ENCODE measurements at regions not wholly inside any gene's neighbourhood (a gene's known extent, or its start where the extent isn't known, plus 50 kb on each side); places are given as distances from the start of the nearest gene placed in this dataset.

DNA sequence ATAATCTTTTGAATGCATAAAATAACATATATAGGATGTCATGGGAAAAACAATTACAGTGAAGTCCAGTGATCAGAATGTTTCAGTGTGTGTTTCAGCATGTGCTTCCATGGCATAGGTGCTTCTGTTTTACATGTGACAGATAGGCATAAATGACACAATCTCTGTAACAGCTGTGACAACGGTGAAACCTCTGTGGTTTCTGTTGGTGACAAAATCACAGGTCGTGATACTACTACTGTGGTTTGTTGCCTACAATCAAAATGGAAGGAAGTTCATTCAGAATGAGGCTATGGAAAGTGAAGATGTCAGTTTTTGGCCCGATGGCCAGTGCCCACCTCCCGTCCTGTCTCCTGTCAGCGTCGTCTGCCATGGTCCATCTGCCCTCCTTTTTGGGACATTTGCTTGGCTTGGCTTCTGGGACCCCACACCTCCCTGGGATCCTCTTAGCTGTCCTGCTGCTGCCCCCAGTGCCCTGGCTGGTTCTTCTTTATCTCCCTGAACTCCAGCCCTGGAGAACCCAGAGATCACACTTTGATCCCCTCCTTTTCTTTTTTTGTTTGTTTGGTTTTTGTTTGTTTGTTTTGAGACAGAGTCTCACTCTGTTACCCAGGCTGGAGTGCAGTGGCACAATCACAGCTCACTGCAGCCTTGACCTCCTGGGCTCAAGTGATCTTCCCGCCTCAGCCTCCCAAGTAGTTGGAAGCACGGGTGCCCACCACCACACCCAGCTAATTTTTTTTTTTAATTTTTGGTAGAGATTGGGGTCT, 79.3 kb upstream of the NAA20 start:
- WGBS, 2 donors, result 63 to 65% methylated on average over 8 of the region's 8 CpGs
- Histone ChIP-seq H3K27ac (ENCODE audit: low read depth in 2 of 2, low read length in 1 of 2) (peak overlapping the region; percentile 65 to 91), H3K4me1 (ENCODE audit: control insufficient read depth in 2 of 2, insufficient read depth in 2 of 2, low read length in 1 of 2) (peaks cover 0 to 9% of the 10 kb centered on the region in 2 donors), H3K27me3 (ENCODE audit: control insufficient read depth in 1 of 2, insufficient read depth in 2 of 2, low read length in 2 of 2) (no peaks in the 10 kb centered on the region), H3K4me3 (ENCODE audit: low read depth in 1 of 2, low read length in 2 of 2) (no peak overlapping the region), H3K9me3 (ENCODE audit: control insufficient read depth in 2 of 2, insufficient read depth in 1 of 2, low read depth in 1 of 2, low read length in 1 of 2) (no peaks in the 10 kb centered on the region), H3K36me3 (ENCODE audit: control insufficient read depth in 2 of 2, insufficient read depth in 2 of 2, low read length in 1 of 2) (peaks cover 0 to 3% of the 10 kb centered on the region in 2 donors)

DNA sequence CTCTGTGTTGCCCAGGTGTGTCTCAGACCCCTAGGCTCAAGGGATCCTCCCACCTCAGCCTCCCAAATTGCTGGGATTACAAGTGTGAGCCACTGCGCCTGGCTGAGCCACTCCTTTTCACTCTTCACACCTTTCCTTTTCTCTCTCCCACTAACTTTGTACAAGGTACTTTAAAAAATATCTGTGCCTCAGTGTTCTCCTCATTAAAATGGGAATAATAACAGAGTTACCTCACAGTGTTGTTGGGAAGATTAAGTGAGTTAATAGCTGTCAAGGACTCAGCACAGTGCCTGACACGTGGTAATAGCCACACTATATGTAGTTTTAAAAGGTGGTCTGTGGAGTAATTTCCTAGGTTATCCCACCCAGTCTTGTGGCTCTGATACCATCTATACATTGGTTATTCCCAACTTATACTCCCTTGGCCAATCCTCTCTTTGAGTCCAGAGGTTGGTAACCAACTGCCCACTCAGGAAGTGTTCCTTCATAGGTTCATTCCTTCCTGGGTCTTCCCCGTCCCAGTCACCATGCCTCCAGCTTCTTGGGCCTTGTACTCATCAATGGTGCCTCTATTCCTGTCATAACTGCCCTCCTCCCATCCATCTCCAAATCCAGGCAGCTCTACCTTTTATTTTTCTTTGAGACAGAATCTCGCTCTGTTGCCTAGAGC, 78.6 kb upstream of the NAA20 start:
- Histone ChIP-seq H3K36me3 (ENCODE audit: control insufficient read depth in 2 of 2, insufficient read depth in 2 of 2, low read length in 1 of 2) (peaks cover 0 to 3% of the 10 kb centered on the region in 2 donors), H3K4me1 (ENCODE audit: control insufficient read depth in 2 of 2, insufficient read depth in 2 of 2, low read length in 1 of 2) (peaks cover 0 to 12% of the 10 kb centered on the region in 2 donors), H3K27ac (ENCODE audit: low read depth in 2 of 2, low read length in 1 of 2) (no peak overlapping the region), H3K9me3 (ENCODE audit: control insufficient read depth in 2 of 2, insufficient read depth in 1 of 2, low read depth in 1 of 2, low read length in 1 of 2) (no peaks in the 10 kb centered on the region), H3K4me3 (ENCODE audit: low read depth in 1 of 2, low read length in 2 of 2) (no peak overlapping the region), H3K27me3 (ENCODE audit: control insufficient read depth in 1 of 2, insufficient read depth in 2 of 2, low read length in 2 of 2) (no peaks in the 10 kb centered on the region)
- 93% methylated on average over 4 of the region's 4 CpGs for WGBS, 2 donors

DNA sequence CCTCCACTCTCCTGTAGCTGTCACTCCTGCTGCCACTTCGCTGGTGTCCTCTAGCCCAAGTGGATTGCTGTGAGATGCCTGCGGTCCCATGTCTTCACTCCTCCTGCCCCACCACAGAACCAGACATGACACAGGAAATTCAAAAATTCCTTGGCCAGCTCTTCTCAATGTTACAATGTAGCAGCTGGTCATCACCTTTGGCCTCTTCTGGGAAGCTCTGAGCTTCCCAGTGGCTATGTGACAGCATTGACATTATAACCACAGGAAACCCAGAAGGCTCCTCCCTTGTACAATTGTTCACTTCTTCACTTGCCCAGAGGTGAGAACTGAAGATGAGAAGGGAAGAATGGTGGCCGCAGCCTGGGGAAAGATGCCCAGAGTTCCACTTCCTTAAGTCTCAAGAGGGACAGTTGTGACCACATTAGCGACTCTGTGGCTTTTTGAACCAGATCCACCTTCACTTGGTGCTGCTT, 76.1 kb upstream of the NAA20 start:
- 83 to 91% methylated on average over 4 of the region's 4 CpGs for WGBS, 2 donors
- Histone ChIP-seq H3K27me3 (ENCODE audit: control insufficient read depth in 1 of 2, insufficient read depth in 2 of 2, low read length in 2 of 2) (no peaks in the 10 kb centered on the region), H3K27ac (ENCODE audit: low read depth in 2 of 2, low read length in 1 of 2) (peak overlapping the region in 1 of 2 donors; percentile 29), H3K36me3 (ENCODE audit: control insufficient read depth in 2 of 2, insufficient read depth in 2 of 2, low read length in 1 of 2) (peaks cover 0 to 3% of the 10 kb centered on the region in 2 donors), H3K4me1 (ENCODE audit: control insufficient read depth in 2 of 2, insufficient read depth in 2 of 2, low read length in 1 of 2) (peaks cover 3 to 15% of the 10 kb centered on the region in 2 donors), H3K4me3 (ENCODE audit: low read depth in 1 of 2, low read length in 2 of 2) (no peak overlapping the region), H3K9me3 (ENCODE audit: control insufficient read depth in 2 of 2, insufficient read depth in 1 of 2, low read depth in 1 of 2, low read length in 1 of 2) (no peaks in the 10 kb centered on the region)

DNA sequence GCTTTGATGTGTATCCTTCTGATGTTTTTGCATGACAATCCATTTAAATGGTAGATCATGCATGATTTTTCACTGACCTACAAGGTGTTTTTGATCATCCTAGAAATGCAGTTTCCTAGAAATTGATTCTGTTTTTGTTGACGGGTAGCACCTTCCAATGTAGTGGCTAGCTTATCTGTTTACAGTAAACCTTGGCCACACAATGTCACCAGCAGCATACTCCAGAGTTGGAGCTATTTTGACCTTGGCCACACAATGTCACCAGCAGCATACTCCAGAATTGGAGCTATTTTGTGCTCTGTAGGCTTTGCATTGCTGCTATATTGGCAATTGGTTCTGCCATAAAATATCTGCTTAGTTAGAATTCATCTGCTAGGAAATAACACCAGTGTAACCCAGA, 74.6 kb upstream of the NAA20 start:
- Histone ChIP-seq H3K27me3 (ENCODE audit: control insufficient read depth in 1 of 2, insufficient read depth in 2 of 2, low read length in 2 of 2) (no peaks in the 10 kb centered on the region), H3K36me3 (ENCODE audit: control insufficient read depth in 2 of 2, insufficient read depth in 2 of 2, low read length in 1 of 2) (peaks cover 0 to 3% of the 10 kb centered on the region in 2 donors)

DNA sequence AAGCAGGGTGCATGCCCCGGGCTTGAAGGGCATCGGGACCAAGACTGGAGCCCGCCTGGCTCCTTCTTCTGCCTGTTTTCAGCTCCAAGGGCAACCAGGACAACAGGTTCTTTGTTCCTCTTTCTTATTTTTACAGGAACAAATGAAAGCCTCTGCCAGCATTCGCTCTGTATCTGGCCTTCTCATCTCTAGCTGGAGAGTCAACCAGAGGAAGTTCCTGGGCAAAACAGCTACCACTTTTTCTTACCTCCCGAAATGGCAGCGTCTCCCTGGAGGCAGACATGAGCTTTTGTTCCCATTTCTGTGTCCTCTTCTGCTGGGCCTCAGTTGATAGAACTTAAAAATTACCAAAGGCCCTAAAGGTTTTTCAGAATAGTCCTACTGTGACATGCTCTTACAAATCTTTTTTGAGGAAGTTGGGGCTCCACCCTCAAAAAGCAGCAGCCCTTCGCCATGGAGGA, 74.1 kb upstream of the NAA20 start:
- Histone ChIP-seq H3K4me3 (ENCODE audit: low read depth in 1 of 2, low read length in 2 of 2) (no peak overlapping the region), H3K27ac (ENCODE audit: low read depth in 2 of 2, low read length in 1 of 2) (peak overlapping the region; percentile 60 to 62), H3K27me3 (ENCODE audit: control insufficient read depth in 1 of 2, insufficient read depth in 2 of 2, low read length in 2 of 2) (no peaks in the 10 kb centered on the region), H3K9me3 (ENCODE audit: control insufficient read depth in 2 of 2, insufficient read depth in 1 of 2, low read depth in 1 of 2, low read length in 1 of 2) (no peaks in the 10 kb centered on the region), H3K36me3 (ENCODE audit: control insufficient read depth in 2 of 2, insufficient read depth in 2 of 2, low read length in 1 of 2) (peaks cover 0 to 3% of the 10 kb centered on the region in 2 donors), H3K4me1 (ENCODE audit: control insufficient read depth in 2 of 2, insufficient read depth in 2 of 2, low read length in 1 of 2) (peaks cover 3 to 17% of the 10 kb centered on the region in 2 donors)
- WGBS, 2 donors, result 40 to 51% methylated on average over 7 of the region's 7 CpGs

More for the DNA sequence above, 74.6 kb upstream of the NAA20 start:
- H3K4me1 ChIP-seq (ENCODE audit: control insufficient read depth in 2 of 2, insufficient read depth in 2 of 2, low read length in 1 of 2), result peaks cover 3 to 17% of the 10 kb centered on the region in 2 donors
- H3K4me3 ChIP-seq (ENCODE audit: low read depth in 1 of 2, low read length in 2 of 2), result no peak overlapping the region
- WGBS, 2 donors, result 46 to 89% methylated on average over 1 of the region's 1 CpG
- no peaks in the 10 kb centered on the region for H3K9me3 ChIP-seq (ENCODE audit: control insufficient read depth in 2 of 2, insufficient read depth in 1 of 2, low read depth in 1 of 2, low read length in 1 of 2)
- peak overlapping the region; percentile 60 to 62 for H3K27ac ChIP-seq (ENCODE audit: low read depth in 2 of 2, low read length in 1 of 2)

DNA sequence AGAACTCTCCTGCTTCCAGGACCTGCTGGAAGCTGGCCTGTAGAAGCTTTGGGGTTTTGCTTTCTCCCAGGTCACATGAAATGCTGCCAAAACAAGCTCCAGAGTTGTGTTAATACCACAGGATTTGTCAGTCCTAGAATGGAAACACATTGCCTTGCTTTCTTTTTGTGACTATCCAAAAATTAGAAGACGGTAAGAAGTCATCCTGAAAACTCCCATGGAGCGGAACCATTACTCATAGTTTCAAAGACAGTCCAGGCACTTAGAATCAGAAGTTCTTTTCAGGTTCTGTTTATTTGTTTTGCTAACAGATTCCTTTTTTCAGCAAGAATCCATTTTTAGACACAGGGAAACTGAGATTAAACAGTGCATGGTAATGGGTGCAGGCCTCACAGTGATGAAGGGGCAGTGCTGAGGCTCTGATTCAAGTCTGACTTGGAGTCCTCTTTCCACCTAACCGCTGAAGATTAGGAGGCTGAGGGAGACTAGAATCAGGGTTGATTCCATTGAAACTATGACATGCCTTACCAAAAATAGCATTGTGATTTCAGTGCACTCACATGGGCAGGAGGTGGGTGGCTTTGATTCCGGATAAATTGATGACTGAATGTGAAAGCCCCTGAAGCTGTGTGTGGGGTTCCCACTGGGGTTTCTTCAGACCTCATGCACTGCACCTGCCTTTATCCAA, 72.2 kb upstream of the NAA20 start:
- Histone ChIP-seq H3K27me3 (ENCODE audit: control insufficient read depth in 1 of 2, insufficient read depth in 2 of 2, low read length in 2 of 2) (no peaks in the 10 kb centered on the region), H3K36me3 (ENCODE audit: control insufficient read depth in 2 of 2, insufficient read depth in 2 of 2, low read length in 1 of 2) (peaks cover 0 to 3% of the 10 kb centered on the region in 2 donors), H3K9me3 (ENCODE audit: control insufficient read depth in 2 of 2, insufficient read depth in 1 of 2, low read depth in 1 of 2, low read length in 1 of 2) (no peaks in the 10 kb centered on the region), H3K4me3 (ENCODE audit: low read depth in 1 of 2, low read length in 2 of 2) (no peak overlapping the region), H3K27ac (ENCODE audit: low read depth in 2 of 2, low read length in 1 of 2) (peak overlapping the region; percentile 45 to 82), H3K4me1 (ENCODE audit: control insufficient read depth in 2 of 2, insufficient read depth in 2 of 2, low read length in 1 of 2) (peaks cover 3 to 17% of the 10 kb centered on the region in 2 donors)
- 36 to 49% methylated on average over 4 of the region's 4 CpGs for WGBS, 2 donors

DNA sequence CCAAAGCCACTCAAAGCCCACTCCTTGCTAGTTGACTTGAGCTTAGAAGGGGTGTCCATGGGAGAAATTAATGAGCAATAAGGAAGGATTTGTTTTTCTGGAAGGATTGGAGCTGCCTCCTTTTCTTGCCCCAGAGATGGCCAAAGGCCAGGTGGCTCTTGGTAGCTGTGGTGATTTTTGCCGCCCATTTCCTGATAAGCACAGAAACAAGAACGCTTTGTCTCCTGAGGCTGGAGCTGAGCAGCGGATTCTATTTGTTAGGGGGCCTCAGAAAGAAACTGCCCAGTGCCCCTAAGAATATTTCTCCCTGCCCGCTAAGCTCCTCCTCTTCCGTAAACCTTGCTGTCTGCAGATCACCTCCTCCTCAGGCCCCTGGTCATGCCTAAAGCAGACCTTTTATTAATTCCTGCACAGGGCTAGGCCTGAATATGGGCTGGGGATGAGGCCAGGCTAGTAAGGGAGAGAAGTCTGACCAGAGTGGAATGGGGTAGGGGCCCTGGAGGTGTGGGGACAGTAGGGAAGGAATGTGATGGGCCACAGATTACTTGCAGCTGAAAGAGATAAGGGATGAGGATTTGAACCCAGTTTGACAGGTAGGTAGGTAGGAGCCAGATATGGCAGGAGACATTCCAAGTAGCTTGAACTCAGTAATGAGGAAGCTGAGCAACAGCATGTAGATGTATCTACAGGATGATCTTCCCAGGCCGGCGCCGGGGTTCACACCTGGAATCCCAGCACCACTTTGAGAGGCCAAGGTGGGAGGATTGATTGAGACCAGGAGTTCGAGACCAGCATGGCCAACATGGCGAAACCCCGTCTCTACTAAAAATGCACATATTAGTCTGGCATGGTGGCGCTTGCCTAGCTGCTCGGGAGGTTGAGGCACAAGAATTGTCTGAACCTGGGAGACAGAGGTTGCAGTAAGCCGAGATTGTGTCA, 71.2 kb upstream of the NAA20 start:
- no peaks in the 10 kb centered on the region for H3K36me3 ChIP-seq (ENCODE audit: control insufficient read depth in 2 of 2, insufficient read depth in 2 of 2, low read length in 1 of 2)
- H3K27ac ChIP-seq (ENCODE audit: low read depth in 2 of 2, low read length in 1 of 2), result peak overlapping the region; percentile 27 to 45
- no peak overlapping the region for H3K4me3 ChIP-seq (ENCODE audit: low read depth in 1 of 2, low read length in 2 of 2)
- peaks cover 3 to 17% of the 10 kb centered on the region in 2 donors for H3K4me1 ChIP-seq (ENCODE audit: control insufficient read depth in 2 of 2, insufficient read depth in 2 of 2, low read length in 1 of 2)
- H3K27me3 ChIP-seq (ENCODE audit: control insufficient read depth in 1 of 2, insufficient read depth in 2 of 2, low read length in 2 of 2), result no peaks in the 10 kb centered on the region
- 84 to 89% methylated on average over 14 of the region's 14 CpGs for WGBS, 2 donors
- H3K9me3 ChIP-seq (ENCODE audit: control insufficient read depth in 2 of 2, insufficient read depth in 1 of 2, low read depth in 1 of 2, low read length in 1 of 2), result no peaks in the 10 kb centered on the region

DNA sequence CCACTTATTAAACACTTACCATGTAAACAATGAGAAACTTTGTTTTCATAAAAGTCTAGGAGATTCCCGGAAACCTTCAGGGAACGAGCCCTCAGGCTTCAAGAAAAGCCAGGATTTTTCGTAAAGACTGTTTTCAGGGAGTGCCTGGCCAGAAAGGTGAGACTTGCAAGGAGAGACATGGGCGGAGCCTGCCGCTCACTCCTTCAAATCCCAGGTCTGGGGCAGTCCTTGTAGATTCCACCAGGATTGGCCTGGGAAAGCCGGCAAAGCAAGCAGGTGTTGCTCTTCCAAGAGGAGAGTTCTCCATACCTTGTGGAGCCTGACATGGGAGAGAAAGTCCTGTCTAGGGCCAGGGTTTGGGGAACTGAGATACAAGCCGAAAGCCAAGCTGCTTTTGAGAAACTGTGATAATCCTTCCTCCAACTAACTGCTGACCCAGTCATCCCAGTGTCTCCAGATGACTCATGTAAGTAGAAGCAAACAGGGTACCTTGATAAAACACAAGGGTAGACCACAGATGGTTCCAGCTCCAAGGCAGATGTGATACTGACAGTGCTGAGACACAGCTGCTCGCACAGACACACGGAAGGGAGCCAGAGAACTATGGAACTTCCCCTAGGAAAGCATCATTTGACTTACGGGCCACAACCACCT, 69.4 kb upstream of the NAA20 start:
- peaks cover 3 to 17% of the 10 kb centered on the region in 2 donors for H3K4me1 ChIP-seq (ENCODE audit: control insufficient read depth in 2 of 2, insufficient read depth in 2 of 2, low read length in 1 of 2)
- H3K27ac ChIP-seq (ENCODE audit: low read depth in 2 of 2, low read length in 1 of 2), result peak overlapping the region in 1 of 2 donors; percentile 54

More for the DNA sequence above, 69.4 kb upstream of the NAA20 start:
- Histone ChIP-seq H3K27me3 (ENCODE audit: control insufficient read depth in 1 of 2, insufficient read depth in 2 of 2, low read length in 2 of 2) (no peaks in the 10 kb centered on the region), H3K9me3 (ENCODE audit: control insufficient read depth in 2 of 2, insufficient read depth in 1 of 2, low read depth in 1 of 2, low read length in 1 of 2) (no peaks in the 10 kb centered on the region), H3K4me3 (ENCODE audit: low read depth in 1 of 2, low read length in 2 of 2) (no peak overlapping the region), H3K36me3 (ENCODE audit: control insufficient read depth in 2 of 2, insufficient read depth in 2 of 2, low read length in 1 of 2) (peaks cover 0 to 4% of the 10 kb centered on the region in 2 donors)
- WGBS, 2 donors, result 61 to 72% methylated on average over 10 of the region's 10 CpGs
